ENCODE measurements at regions not wholly inside any gene's neighbourhood (a gene's known extent, or its start where the extent isn't known, plus 50 kb on each side); places are given as distances from the start of the nearest gene placed in this dataset.
"Not testable (repeated sequence)": the region's sequence is repeated elsewhere in the genome, so short reads cannot be mapped to it uniquely, and the experiment has no call there.

DNA sequence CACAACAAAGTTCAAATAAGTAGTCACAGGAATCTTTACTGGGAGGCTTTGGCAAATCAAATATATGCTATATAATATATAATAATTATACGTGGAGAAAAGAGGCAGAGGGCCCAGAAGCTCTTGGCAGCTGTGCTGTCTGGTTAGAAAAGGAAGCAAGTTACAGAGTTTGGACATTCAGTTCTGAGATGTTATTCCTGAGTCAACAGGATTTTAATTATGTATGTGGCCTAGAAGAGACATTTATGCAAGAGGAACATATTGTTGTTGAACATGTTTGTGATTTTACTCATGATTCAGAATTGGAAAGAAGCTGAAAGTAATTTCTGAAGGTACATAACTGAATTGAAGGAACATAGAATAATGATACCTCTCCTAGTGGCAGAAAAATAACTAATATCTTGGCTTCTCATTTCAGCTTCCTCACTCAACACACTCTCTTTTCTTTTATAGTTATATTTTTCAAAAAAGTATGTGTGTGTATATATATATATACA is 79.7 kb upstream of the GPR89A start:
- not testable (repeated sequence) for H3K4me3 ChIP-seq (ENCODE audit: low read depth in 1 of 2, low read length in 2 of 2); H3K9ac ChIP-seq (ENCODE audit: low read depth, low read length); H3K27ac ChIP-seq (ENCODE audit: low read length); H3K9me3 ChIP-seq (ENCODE audit: insufficient read depth, low read length, severe bottlenecking); DNase-seq; H4K20me1 ChIP-seq (ENCODE audit: insufficient read depth, low read length); H3K27me3 ChIP-seq (ENCODE audit: insufficient read depth, low read length, poor library complexity); H2AFZ ChIP-seq (ENCODE audit: low read depth, low read length); H3K4me1 ChIP-seq (ENCODE audit: insufficient read depth, low read length); ATAC-seq (ENCODE audit: insufficient read depth, low read depth); H3K4me2 ChIP-seq (ENCODE audit: insufficient read depth, low read length); H3K79me2 ChIP-seq (ENCODE audit: insufficient read depth, low read length); H3K36me3 ChIP-seq (ENCODE audit: insufficient read depth, low read length)

DNA sequence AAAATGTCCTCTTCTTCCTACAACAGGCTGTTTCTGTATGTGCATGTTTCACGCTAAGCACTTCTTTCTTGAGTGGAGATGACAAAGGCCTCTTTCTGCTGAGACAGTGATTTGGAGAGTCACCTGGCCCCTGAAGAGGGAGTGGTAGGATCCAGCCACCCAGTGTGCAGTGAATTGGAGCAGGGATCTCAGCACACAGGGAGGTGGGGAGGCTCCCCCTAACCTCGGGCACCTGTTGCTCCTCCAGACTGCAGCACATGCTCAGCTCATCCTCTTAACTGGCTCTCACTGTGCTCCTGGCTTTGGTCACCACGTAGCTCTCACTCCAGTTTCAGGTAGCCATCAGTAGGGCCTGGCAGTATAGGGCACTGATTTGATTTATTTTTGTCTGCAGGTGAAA is 87.6 kb upstream of the GPR89A start:
- H3K27ac ChIP-seq (ENCODE audit: low read length); H3K9ac ChIP-seq (ENCODE audit: low read depth, low read length); H2AFZ ChIP-seq (ENCODE audit: low read depth, low read length); H3K9me3 ChIP-seq (ENCODE audit: insufficient read depth, low read length, severe bottlenecking); H3K4me1 ChIP-seq (ENCODE audit: insufficient read depth, low read length); H3K4me2 ChIP-seq (ENCODE audit: insufficient read depth, low read length); H4K20me1 ChIP-seq (ENCODE audit: insufficient read depth, low read length); ATAC-seq (ENCODE audit: insufficient read depth, low read depth); DNase-seq; H3K27me3 ChIP-seq (ENCODE audit: insufficient read depth, low read length, poor library complexity); H3K36me3 ChIP-seq (ENCODE audit: insufficient read depth, low read length); H3K4me3 ChIP-seq (ENCODE audit: low read depth in 1 of 2, low read length in 2 of 2); H3K79me2 ChIP-seq (ENCODE audit: insufficient read depth, low read length): not testable (repeated sequence)

- not testable (repeated sequence) for H3K4me2 ChIP-seq (ENCODE audit: insufficient read depth, low read length); H3K9ac ChIP-seq (ENCODE audit: low read depth, low read length); H3K36me3 ChIP-seq (ENCODE audit: insufficient read depth, low read length); H4K20me1 ChIP-seq (ENCODE audit: insufficient read depth, low read length); H3K79me2 ChIP-seq (ENCODE audit: insufficient read depth, low read length); ATAC-seq (ENCODE audit: insufficient read depth, low read depth); H2AFZ ChIP-seq (ENCODE audit: low read depth, low read length); H3K4me1 ChIP-seq (ENCODE audit: insufficient read depth, low read length); H3K4me3 ChIP-seq (ENCODE audit: low read depth in 1 of 2, low read length in 2 of 2); H3K27me3 ChIP-seq (ENCODE audit: insufficient read depth, low read length, poor library complexity); DNase-seq; H3K9me3 ChIP-seq (ENCODE audit: insufficient read depth, low read length, severe bottlenecking); H3K27ac ChIP-seq (ENCODE audit: low read length)
Measured at GRCh38 chr1:145519302-145519701, 88.5 kb upstream of the GPR89A start.

DNA sequence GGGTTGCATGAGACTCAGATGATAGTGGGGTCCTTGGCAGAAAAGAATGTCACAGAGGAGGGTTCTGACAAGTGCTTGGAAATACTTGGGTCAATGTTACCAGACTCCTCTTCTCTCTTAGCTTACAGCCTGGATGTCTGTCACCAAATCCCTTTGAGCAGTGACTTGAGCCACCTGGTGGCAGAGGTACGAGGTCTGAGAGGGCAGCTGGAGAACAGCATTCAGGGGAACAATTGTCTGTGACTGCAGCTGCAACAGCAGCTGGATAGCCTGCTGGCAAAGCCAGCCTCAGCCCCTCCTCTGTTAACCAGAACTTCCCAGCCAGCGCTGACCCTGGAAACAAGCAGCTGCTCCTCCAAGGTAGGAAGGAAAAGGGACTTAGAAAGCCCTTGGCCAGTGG is 87.6 kb upstream of the NBPF20 start:
- not testable (repeated sequence) for H3K27ac ChIP-seq (ENCODE audit: low read length); H4K20me1 ChIP-seq (ENCODE audit: insufficient read depth, low read length); H2AFZ ChIP-seq (ENCODE audit: low read depth, low read length); H3K27me3 ChIP-seq (ENCODE audit: insufficient read depth, low read length, poor library complexity); H3K36me3 ChIP-seq (ENCODE audit: insufficient read depth, low read length); ATAC-seq (ENCODE audit: insufficient read depth, low read depth); H3K9me3 ChIP-seq (ENCODE audit: insufficient read depth, low read length, severe bottlenecking); H3K79me2 ChIP-seq (ENCODE audit: insufficient read depth, low read length); H3K4me2 ChIP-seq (ENCODE audit: insufficient read depth, low read length); H3K9ac ChIP-seq (ENCODE audit: low read depth, low read length); H3K4me1 ChIP-seq (ENCODE audit: insufficient read depth, low read length); H3K4me3 ChIP-seq (ENCODE audit: low read depth in 1 of 2, low read length in 2 of 2)
- DNase-seq: peak; percentile 6

GRCh38 chr1:145508053-145508452 is 82.7 kb upstream of the NBPF20 start:
- peak; percentile 86 for ATAC-seq (ENCODE audit: insufficient read depth, low read depth)
- not testable (repeated sequence) for H3K79me2 ChIP-seq (ENCODE audit: insufficient read depth, low read length); H2AFZ ChIP-seq (ENCODE audit: low read depth, low read length); H3K27me3 ChIP-seq (ENCODE audit: insufficient read depth, low read length, poor library complexity); H3K4me3 ChIP-seq (ENCODE audit: low read depth in 1 of 2, low read length in 2 of 2); H4K20me1 ChIP-seq (ENCODE audit: insufficient read depth, low read length); H3K4me1 ChIP-seq (ENCODE audit: insufficient read depth, low read length); H3K9ac ChIP-seq (ENCODE audit: low read depth, low read length); H3K27ac ChIP-seq (ENCODE audit: low read length); H3K36me3 ChIP-seq (ENCODE audit: insufficient read depth, low read length); H3K9me3 ChIP-seq (ENCODE audit: insufficient read depth, low read length, severe bottlenecking); H3K4me2 ChIP-seq (ENCODE audit: insufficient read depth, low read length); DNase-seq

DNA sequence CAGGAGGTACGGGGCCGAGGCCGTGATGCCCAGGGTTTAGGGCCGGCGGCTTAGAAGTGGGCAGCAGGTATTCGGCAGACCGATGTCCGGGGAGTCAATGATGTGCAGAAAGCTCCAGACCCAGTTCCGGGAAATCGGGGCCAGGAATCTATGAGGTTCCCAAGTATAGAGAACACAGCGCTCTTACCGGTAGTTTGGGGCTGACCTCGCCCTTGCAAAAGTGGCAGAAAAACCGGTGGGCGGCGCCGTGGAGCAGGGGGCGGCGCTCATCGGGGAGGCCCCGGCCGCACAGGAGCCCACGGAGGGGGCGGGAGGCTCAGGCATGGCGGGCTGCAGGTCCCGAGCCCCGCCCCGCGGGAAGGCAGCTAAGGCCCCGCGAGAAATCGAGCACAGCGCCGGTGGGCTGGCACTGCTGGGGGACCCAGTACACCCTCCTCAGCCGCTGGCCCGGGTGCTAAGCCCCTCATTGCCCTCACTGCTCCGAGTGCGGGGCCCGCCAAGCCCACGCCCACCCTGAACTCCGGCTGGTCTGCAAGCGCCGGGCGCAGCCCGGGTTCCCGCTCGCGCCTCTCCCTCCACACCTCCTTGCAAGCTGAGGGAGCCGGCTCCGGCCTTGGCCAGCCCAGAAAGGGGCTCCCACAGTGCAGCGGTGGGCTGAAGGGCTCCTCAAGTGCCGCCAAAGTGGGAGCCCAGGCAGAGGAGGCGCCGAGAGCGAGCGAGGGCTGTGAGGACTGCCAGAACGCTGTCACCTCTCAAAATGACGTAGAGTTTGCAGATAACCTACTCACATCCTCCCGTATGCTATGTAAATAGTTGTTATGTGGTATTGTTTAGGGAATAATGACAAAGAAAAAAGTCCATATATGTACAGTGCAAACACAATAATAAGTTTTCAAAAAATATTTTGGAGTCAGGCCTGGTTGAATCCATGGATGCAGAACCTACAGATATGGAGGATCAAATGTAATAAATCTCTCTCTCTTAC is 80.6 kb upstream of the NBPF20 start:
- DNase-seq; H3K9ac ChIP-seq (ENCODE audit: low read depth, low read length); H3K36me3 ChIP-seq (ENCODE audit: insufficient read depth, low read length); H3K4me1 ChIP-seq (ENCODE audit: insufficient read depth, low read length); H3K9me3 ChIP-seq (ENCODE audit: insufficient read depth, low read length, severe bottlenecking); H3K4me2 ChIP-seq (ENCODE audit: insufficient read depth, low read length); H3K27me3 ChIP-seq (ENCODE audit: insufficient read depth, low read length, poor library complexity); H2AFZ ChIP-seq (ENCODE audit: low read depth, low read length); H3K27ac ChIP-seq (ENCODE audit: low read length); H4K20me1 ChIP-seq (ENCODE audit: insufficient read depth, low read length); H3K4me3 ChIP-seq (ENCODE audit: low read depth in 1 of 2, low read length in 2 of 2); H3K79me2 ChIP-seq (ENCODE audit: insufficient read depth, low read length): not testable (repeated sequence)
- peak; percentile 62 for ATAC-seq (ENCODE audit: insufficient read depth, low read depth)

- not testable (repeated sequence) for H3K79me2 ChIP-seq (ENCODE audit: insufficient read depth, low read length)
- peak; percentile 34; the same call in 2 of the 3 replicates for ATAC-seq (ENCODE audit: insufficient read depth, low read depth)
Measured at GRCh38 chr1:145504834-145505413, 79.5 kb upstream of the NBPF20 start.

GRCh38 chr1:145504310-145504709 is 78.9 kb upstream of the NBPF20 start:
- ATAC-seq (ENCODE audit: insufficient read depth, low read depth); H3K79me2 ChIP-seq (ENCODE audit: insufficient read depth, low read length); H3K4me1 ChIP-seq (ENCODE audit: insufficient read depth, low read length); H3K9me3 ChIP-seq (ENCODE audit: insufficient read depth, low read length, severe bottlenecking); H3K4me2 ChIP-seq (ENCODE audit: insufficient read depth, low read length); H3K9ac ChIP-seq (ENCODE audit: low read depth, low read length); H3K36me3 ChIP-seq (ENCODE audit: insufficient read depth, low read length); H4K20me1 ChIP-seq (ENCODE audit: insufficient read depth, low read length); H3K4me3 ChIP-seq (ENCODE audit: low read depth in 1 of 2, low read length in 2 of 2); H3K27me3 ChIP-seq (ENCODE audit: insufficient read depth, low read length, poor library complexity); H2AFZ ChIP-seq (ENCODE audit: low read depth, low read length); DNase-seq; H3K27ac ChIP-seq (ENCODE audit: low read length): not testable (repeated sequence)

More at GRCh38 chr1:145504834-145505413, 79.5 kb upstream of the NBPF20 start:
- not testable (repeated sequence) for H2AFZ ChIP-seq (ENCODE audit: low read depth, low read length); H3K4me1 ChIP-seq (ENCODE audit: insufficient read depth, low read length); H3K4me2 ChIP-seq (ENCODE audit: insufficient read depth, low read length); DNase-seq; H3K9ac ChIP-seq (ENCODE audit: low read depth, low read length); H3K9me3 ChIP-seq (ENCODE audit: insufficient read depth, low read length, severe bottlenecking); H3K27me3 ChIP-seq (ENCODE audit: insufficient read depth, low read length, poor library complexity); H3K36me3 ChIP-seq (ENCODE audit: insufficient read depth, low read length); H3K27ac ChIP-seq (ENCODE audit: low read length); H4K20me1 ChIP-seq (ENCODE audit: insufficient read depth, low read length); H3K4me3 ChIP-seq (ENCODE audit: low read depth in 1 of 2, low read length in 2 of 2)
